Breast epithelium (tissue), 3 donors: ENCODE measurements at regions not wholly inside any gene's neighbourhood (a gene's known extent, or its start where the extent isn't known, plus 50 kb on each side); places are given as distances from the start of the nearest gene placed in this dataset.

Source experiments
- POLR2A ChIP-seq: fragments of 450-650 bp; IDR thresholded peaks from one replicate; pipeline ENCODE4 v1.6.1; 2016; ENCODE audit warnings: antibody characterized with exemption, mild to moderate bottlenecking, moderate library complexity
- POLR2AphosphoS5 ChIP-seq, 3 donors: sonication (generic); formaldehyde crosslinking; IDR thresholded peaks; one replicate each; pipeline ENCODE4 v1.6.1; 2017; ENCODE audit warnings: antibody characterized with exemption in 3 of 3

DNA sequence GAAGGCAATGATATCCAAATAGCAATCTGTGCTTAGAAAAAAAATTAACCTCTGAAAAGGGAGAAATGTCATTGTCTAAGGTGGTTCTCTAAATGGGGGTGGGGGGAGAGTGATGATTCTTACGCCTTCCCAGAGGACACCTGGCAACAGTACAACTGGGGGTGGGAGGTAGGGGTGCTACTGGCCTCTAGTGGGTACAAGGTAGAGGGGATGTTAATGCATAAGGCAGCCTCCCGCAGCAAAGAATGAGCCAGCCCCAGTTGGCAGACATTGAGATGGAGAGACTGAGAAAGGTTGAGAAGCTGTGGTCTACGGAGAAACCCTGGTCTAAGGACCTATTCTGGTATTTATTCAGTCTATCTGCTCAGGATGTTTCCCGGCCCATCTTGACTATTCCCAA is 472.2 kb upstream of the RUNX1 start:
- TF ChIP-seq POLR2A (no peak), POLR2AphosphoS5 (IDR thresholded peaks at IDR 0.05) (no peak)
